ENCODE measurements at regions not wholly inside any gene's neighbourhood (a gene's known extent, or its start where the extent isn't known, plus 50 kb on each side); places are given as distances from the start of the nearest gene placed in this dataset.

DNA sequence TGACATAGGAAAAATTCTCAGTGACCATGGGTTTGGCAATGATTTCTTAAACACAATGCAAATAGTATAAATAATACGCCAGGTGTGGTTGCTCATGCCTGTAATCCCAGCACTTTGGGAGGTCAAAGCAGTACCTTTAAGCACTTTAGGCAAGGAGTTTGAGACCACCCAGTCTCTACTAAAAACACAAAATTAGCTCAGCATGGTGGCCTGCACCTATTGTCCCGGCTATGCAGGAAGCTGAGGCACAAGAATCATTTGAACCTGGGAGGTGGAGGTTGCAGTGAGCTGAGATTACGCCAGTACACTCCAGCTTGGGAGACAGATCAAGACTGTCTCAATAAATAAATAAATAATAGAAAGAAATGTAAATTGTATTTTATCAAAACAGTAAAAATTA, 356.5 kb upstream of the SLITRK6 start:
- Histone ChIP-seq H3K23ac (ENCODE audit: insufficient read length) (no peak overlapping the region), H3K18ac (ENCODE audit: extremely low read depth, low read length) (no peak overlapping the region), H3K27me3 (replicated peaks in 1 of 4; ENCODE audit: control insufficient read depth in 3 of 4, extremely low read depth in 1 of 4, insufficient read depth in 3 of 4, low read length in 3 of 4) (no peaks in the 10 kb centered on the region), H3K9ac (replicated peaks in 1 of 4; ENCODE audit: extremely low read depth in 1 of 4, low read depth in 3 of 4, low read length in 3 of 4) (no peak overlapping the region), H2BK12ac (ENCODE audit: low read depth, low read length) (no peak overlapping the region), H2AFZ (ENCODE audit: low read length) (no peak overlapping the region), H2BK15ac (ENCODE audit: low read length) (no peak overlapping the region), H3K4me3 (ENCODE audit: extremely low read depth in 1 of 4, insufficient read depth in 2 of 4, low read depth in 3 of 4, low read length in 4 of 4) (no peak overlapping the region), H3K27ac (ENCODE audit: low read depth, low read length) (no peak overlapping the region), H4K20me1 (replicated peaks in 1 of 2; ENCODE audit: control insufficient read depth in 1 of 2, insufficient read depth in 2 of 2, low read length in 2 of 2) (no peaks in the 10 kb centered on the region), H2BK120ac (replicated peaks; ENCODE audit: low read depth, low read length) (no peak overlapping the region), H2AK5ac (ENCODE audit: low read depth, low read length) (no peak overlapping the region), H3K4ac (replicated peaks; ENCODE audit: insufficient read length, low read depth, low read length) (no peak overlapping the region), H3K36me3 (ENCODE audit: control insufficient read depth in 2 of 4, insufficient read depth in 4 of 4, low read length in 3 of 4) (no peaks in the 10 kb centered on the region), H2BK20ac (ENCODE audit: low read length) (no peak overlapping the region), H2BK5ac (ENCODE audit: low read depth, low read length) (no peak overlapping the region), H3K79me2 (ENCODE audit: control insufficient read depth in 1 of 2, insufficient read depth in 2 of 2, low read length in 2 of 2) (no peaks in the 10 kb centered on the region), H3K4me1 (replicated peaks in 1 of 4; ENCODE audit: control insufficient read depth in 3 of 4, insufficient read depth in 4 of 4, low read length in 3 of 4) (peaks cover 0 to 3% (median 0%) of the 10 kb centered on the region in 4 experiments; a peak in 1 of 7 replicates), H3K9me3 (ENCODE audit: insufficient read depth in 2 of 2, low read depth in 1 of 2, low read length in 1 of 2) (peaks cover 0 to 3% of the 10 kb centered on the region in 2 experiments; a peak in 1 of 4 replicates), H3K4me2 (ENCODE audit: insufficient read depth in 1 of 2, low read depth in 2 of 2, low read length in 2 of 2) (no peak overlapping the region), H4K8ac (ENCODE audit: extremely low read depth, insufficient read depth, low read length) (no peak overlapping the region), H4K91ac (replicated peaks; ENCODE audit: insufficient read length, low read length) (no peak overlapping the region), H3K14ac (ENCODE audit: insufficient read length) (no peak overlapping the region), H3K79me1 (ENCODE audit: low read depth, low read length) (no peaks in the 10 kb centered on the region), H3K56ac (replicated peaks; ENCODE audit: insufficient read length, low read depth, low read length) (no peak overlapping the region), H4K5ac (ENCODE audit: insufficient read length, low read depth, low read length) (no peak overlapping the region), H3K23me2 (ENCODE audit: low read depth, low read length) (no peaks in the 10 kb centered on the region)
- ChIA-PET POLR2A (ENCODE audit: partially characterized antibody) (no interaction called here), CTCF (ENCODE audit: partially characterized antibody) (interaction anchor here (0.6 to 1.0 kb wide), 2 partner anchors 33 to 791 kb away, joined by 3 to 5 read pairs; no protein-coding TSS in a partner anchor)
- TF ChIP-seq SP4 (IDR thresholded peaks at IDR 0.05; ENCODE audit: low read length) (no peak), JUN (IDR thresholded peaks at IDR 0.05; ENCODE audit: low read depth, low read length) (no peak), POLR2A (IDR thresholded peaks at IDR 0.05; ENCODE audit: control extremely low read depth in 1 of 2, low read depth in 2 of 2, low read length in 2 of 2) (no peak), BACH1 (IDR thresholded peaks at IDR 0.05; ENCODE audit: low read length) (no peak), SRF (IDR thresholded peaks at IDR 0.05; ENCODE audit: low read depth, low read length) (no peak), CHD2 (IDR thresholded peaks at IDR 0.05; ENCODE audit: low read length) (no peak), TBP (IDR thresholded peaks at IDR 0.05; ENCODE audit: low read depth, low read length) (no peak), HDAC2 (IDR thresholded peaks at IDR 0.05; ENCODE audit: borderline replicate concordance in 1 of 2, low read depth in 2 of 2, low read length in 2 of 2) (no peak), KDM5A (IDR thresholded peaks at IDR 0.05; ENCODE audit: low read length) (no peak), ASH2L (IDR thresholded peaks at IDR 0.05; ENCODE audit: low read length) (no peak), BCL11A (IDR thresholded peaks at IDR 0.05; ENCODE audit: low read depth in 2 of 2, low read length in 2 of 2) (no peak), YY1 (IDR thresholded peaks at IDR 0.05; ENCODE audit: low read depth, low read length) (no peak)
- TF ChIP-seq, protein P1, sequence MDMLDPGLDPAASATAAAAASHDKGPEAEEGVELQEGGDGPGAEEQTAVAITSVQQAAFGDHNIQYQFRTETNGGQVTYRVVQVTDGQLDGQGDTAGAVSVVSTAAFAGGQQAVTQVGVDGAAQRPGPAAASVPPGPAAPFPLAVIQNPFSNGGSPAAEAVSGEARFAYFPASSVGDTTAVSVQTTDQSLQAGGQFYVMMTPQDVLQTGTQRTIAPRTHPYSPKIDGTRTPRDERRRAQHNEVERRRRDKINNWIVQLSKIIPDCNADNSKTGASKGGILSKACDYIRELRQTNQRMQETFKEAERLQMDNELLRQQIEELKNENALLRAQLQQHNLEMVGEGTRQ (IDR thresholded peaks at IDR 0.05; ENCODE audit: low read length): no peak
- TF ChIP-seq, protein P2, sequence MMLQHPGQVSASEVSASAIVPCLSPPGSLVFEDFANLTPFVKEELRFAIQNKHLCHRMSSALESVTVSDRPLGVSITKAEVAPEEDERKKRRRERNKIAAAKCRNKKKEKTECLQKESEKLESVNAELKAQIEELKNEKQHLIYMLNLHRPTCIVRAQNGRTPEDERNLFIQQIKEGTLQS (IDR thresholded peaks at IDR 0.05; ENCODE audit: insufficient read depth, low read depth, low read length): no peak
- peak in 1 of 2 experiments; percentile 3 for DNase-seq (ENCODE audit: low read depth in 1 of 2, low spot score in 2 of 2)
- FAIRE-seq: no peak
- WGBS, 2 experiments (ENCODE audit: extremely low coverage in 1 of 2, insufficient coverage in 1 of 2, insufficient read length in 1 of 2, insufficient replicate concordance in 2 of 2, low coverage in 1 of 2, low lambda C conversion rate in 2 of 2, missing lambda C conversion rate in 1 of 2): 84% methylated on average over 3 of the region's 3 CpGs; no CpG with 5 or more reads in 1 of the 2 experiments
